Progenitor cell of endocrine pancreas (in vitro differentiated cells): ENCODE measurements at regions not wholly inside any gene's neighbourhood (a gene's known extent, or its start where the extent isn't known, plus 50 kb on each side); places are given as distances from the start of the nearest gene placed in this dataset.

ENCODE experiments used
- DNase-seq: peaks from one replicate; pipeline ENCODE4 v3.0.0; 2021; ENCODE audit warnings: low spot score; ENCODE audit not compliant: unreplicated experiment
- H3K27ac Mint-ChIP-seq: 2 replicates; pipeline ENCODE4 v1.8.0; 2021; ENCODE audit warnings: mild to moderate bottlenecking, moderate library complexity, mixed read lengths
- H3K27me3 Mint-ChIP-seq: 2 replicates; pipeline ENCODE4 v1.8.0; 2021; ENCODE audit warnings: mixed read lengths
- H3K36me3 Mint-ChIP-seq: 2 replicates; pipeline ENCODE4 v1.8.0; 2022; ENCODE audit warnings: mixed read lengths; ENCODE audit not compliant: insufficient read depth
- H3K4me1 Mint-ChIP-seq: 2 replicates; pipeline ENCODE4 v1.8.0; 2021; ENCODE audit warnings: low read depth, mixed read lengths
- H3K4me3 Mint-ChIP-seq: 2 replicates; pipeline ENCODE4 v1.8.0; 2021; ENCODE audit warnings: low read depth, mild to moderate bottlenecking, moderate library complexity, mixed read lengths
- H3K9me3 Mint-ChIP-seq: 2 replicates; pipeline ENCODE4 v1.8.0; 2021; ENCODE audit warnings: low read depth, mixed read lengths
- TF ChIP-seq, protein P1 (sequence below): fragments of 200-600 bp; sonication (generic); IDR thresholded peaks from one replicate; pipeline ENCODE4 v1.5.0; 2021; ENCODE audit warnings: antibody characterized with exemption, mild to moderate bottlenecking; ENCODE audit not compliant: unreplicated experiment

- H3K36me3 Mint-ChIP-seq: no peaks in the 10 kb centered on the region
Measured at GRCh38 chr13:100917011-100917410, 242.4 kb upstream of the TMTC4 start.

DNA sequence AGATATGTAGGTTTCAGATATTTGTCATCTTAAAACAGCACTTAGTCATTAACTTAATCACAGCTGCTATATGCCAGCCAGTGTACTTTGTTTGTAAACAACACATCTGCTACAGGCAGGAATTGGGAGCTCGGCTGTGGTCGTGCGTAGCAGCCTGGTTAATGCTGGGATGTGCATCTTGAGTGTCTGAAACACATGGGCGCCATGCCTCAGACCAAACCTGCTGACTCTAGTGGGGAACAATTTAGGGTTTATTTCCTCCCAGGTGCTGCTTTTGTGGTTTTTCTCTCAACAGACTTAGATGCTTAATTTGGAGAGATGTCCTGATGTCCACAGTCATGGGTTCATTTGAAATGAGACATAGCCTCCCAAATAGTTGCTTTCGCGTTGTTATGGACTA is 238.5 kb upstream of the TMTC4 start:
- peaks cover 3% of the 10 kb centered on the region for H3K27me3 Mint-ChIP-seq
- H3K27ac Mint-ChIP-seq: no peak overlapping the region
- H3K4me1 Mint-ChIP-seq: peaks cover 1% of the 10 kb centered on the region
- DNase-seq: no peak
- peaks cover 9% of the 10 kb centered on the region for H3K9me3 Mint-ChIP-seq
- no peak overlapping the region for H3K4me3 Mint-ChIP-seq
- no peaks in the 10 kb centered on the region for H3K36me3 Mint-ChIP-seq
- TF ChIP-seq, protein P1, sequence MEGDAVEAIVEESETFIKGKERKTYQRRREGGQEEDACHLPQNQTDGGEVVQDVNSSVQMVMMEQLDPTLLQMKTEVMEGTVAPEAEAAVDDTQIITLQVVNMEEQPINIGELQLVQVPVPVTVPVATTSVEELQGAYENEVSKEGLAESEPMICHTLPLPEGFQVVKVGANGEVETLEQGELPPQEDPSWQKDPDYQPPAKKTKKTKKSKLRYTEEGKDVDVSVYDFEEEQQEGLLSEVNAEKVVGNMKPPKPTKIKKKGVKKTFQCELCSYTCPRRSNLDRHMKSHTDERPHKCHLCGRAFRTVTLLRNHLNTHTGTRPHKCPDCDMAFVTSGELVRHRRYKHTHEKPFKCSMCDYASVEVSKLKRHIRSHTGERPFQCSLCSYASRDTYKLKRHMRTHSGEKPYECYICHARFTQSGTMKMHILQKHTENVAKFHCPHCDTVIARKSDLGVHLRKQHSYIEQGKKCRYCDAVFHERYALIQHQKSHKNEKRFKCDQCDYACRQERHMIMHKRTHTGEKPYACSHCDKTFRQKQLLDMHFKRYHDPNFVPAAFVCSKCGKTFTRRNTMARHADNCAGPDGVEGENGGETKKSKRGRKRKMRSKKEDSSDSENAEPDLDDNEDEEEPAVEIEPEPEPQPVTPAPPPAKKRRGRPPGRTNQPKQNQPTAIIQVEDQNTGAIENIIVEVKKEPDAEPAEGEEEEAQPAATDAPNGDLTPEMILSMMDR: no peak

More at GRCh38 chr13:100917011-100917410, 242.4 kb upstream of the TMTC4 start:
- Mint-ChIP-seq H3K9me3 (peaks cover 9% of the 10 kb centered on the region), H3K27ac (no peak overlapping the region), H3K4me3 (no peak overlapping the region), H3K4me1 (no peaks in the 10 kb centered on the region), H3K27me3 (no peaks in the 10 kb centered on the region)
- TF ChIP-seq, protein P1: no peak
- DNase-seq: no peak

DNA sequence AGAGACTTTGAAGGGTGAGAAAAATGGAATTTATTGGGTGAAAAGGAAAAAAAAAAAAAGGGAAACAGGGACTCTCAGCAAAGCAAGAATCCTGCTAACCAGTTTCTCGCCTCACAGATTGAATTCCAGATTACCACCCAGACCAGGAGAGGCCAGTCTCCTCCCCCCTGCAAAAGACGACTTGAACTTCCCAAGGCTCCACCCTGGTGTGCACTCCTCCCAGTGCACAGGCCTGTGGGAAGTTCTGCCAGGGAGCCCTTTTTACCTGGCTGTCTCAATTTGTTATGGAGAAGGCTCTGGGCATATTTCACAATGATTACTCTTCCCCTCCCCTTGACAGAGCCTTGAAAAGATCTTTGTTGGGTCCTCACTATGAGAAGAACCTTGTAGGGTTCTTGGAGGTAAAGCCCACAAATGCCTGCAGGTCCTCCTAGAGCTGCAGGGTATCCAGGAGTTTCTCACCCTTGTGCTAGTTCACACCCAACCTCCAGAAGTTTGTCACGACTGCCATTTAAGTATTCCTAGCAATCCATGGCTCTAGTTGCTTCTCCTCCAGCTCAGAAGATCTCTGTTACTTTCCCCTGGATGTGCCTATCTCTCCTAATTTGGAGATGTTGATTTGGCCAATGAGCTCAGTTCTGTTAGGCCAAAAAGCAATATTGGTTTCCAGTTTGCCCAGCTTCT is 229.8 kb upstream of the TMTC4 start:
- Mint-ChIP-seq H3K4me1 (no peaks in the 10 kb centered on the region), H3K4me3 (no peak overlapping the region), H3K9me3 (no peaks in the 10 kb centered on the region), H3K27me3 (peaks cover 3% of the 10 kb centered on the region), H3K27ac (no peak overlapping the region), H3K36me3 (no peaks in the 10 kb centered on the region)
- TF ChIP-seq, protein P1: no peak
- no peak for DNase-seq

DNA sequence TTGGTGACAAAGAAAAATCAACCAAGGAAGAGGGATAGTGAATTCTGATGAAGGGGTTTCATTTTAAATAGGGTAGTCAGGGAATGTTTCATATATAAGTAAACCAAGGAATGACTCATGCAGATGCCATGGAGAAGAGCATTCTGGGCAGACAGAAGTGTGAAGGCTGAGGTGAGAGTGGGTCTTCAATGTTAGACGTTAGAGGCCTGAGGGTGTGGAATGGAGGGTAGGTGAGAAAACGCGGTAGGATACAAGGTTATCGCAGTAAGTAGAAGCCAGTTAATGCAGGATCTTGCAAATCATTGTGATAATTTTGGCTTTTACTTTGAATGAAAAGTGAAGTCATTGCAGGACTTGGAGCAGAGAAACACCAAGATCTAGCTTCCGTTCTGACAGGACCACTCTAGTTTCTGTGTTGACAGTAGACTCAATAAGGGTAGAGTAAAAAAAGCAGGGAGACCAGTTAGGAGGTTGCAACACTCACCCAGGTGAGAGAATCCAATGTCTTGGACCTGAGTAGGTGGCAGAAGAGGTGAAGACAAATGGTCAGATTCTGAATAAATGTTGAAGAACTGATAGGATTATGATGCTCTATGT is 225.2 kb upstream of the TMTC4 start:
- DNase-seq: no peak
- H3K27me3 Mint-ChIP-seq: no peaks in the 10 kb centered on the region
- H3K4me1 Mint-ChIP-seq: no peaks in the 10 kb centered on the region
- H3K9me3 Mint-ChIP-seq: no peaks in the 10 kb centered on the region
- TF ChIP-seq, protein P1: no peak
- H3K4me3 Mint-ChIP-seq: no peak overlapping the region
- no peaks in the 10 kb centered on the region for H3K36me3 Mint-ChIP-seq
- no peak overlapping the region for H3K27ac Mint-ChIP-seq

DNA sequence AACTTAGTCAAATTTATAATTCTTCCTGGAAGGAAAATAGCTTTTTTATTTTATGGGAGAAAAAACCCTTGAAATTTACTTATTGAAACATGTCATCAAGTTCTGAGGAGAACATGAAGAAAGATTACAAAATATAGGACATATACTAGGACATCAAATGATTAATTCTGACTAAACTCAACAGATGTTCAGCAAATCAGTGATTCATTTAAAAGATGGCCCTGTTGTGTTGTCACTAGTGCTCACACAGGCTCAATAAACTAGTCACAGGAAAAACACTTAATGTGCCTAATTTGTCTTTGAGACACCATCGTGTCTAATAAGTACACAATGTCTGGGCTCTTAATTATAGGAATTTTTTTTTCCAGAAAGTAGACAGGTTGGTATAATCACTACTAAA is 223.8 kb upstream of the TMTC4 start:
- TF ChIP-seq, protein P1: no peak
- H3K27me3 Mint-ChIP-seq: no peaks in the 10 kb centered on the region
- H3K36me3 Mint-ChIP-seq: no peaks in the 10 kb centered on the region
- no peaks in the 10 kb centered on the region for H3K4me1 Mint-ChIP-seq
- no peak overlapping the region for H3K4me3 Mint-ChIP-seq
- DNase-seq: no peak
- no peaks in the 10 kb centered on the region for H3K9me3 Mint-ChIP-seq
- no peak overlapping the region for H3K27ac Mint-ChIP-seq
